Fibroblast of the aortic adventitia (primary cell): ENCODE measurements at regions not wholly inside any gene's neighbourhood (a gene's known extent, or its start where the extent isn't known, plus 50 kb on each side); places are given as distances from the start of the nearest gene placed in this dataset.
"Not testable (repeated sequence)": the region's sequence is repeated elsewhere in the genome, so short reads cannot be mapped to it uniquely, and the experiment has no call there.

Experiments
- DNase-seq: peaks from one replicate; pipeline ENCODE4 v3.0.0-alpha.2; 2010; ENCODE audit warnings: low read depth
- H3K4me3 ChIP-seq: 2 replicates; pipeline ENCODE4 v1.5.1; 2011; ENCODE audit warnings: low read depth, mild to moderate bottlenecking, control low read depth, low read length, moderate library complexity
- CTCF ChIP-seq: IDR thresholded peaks from 2 replicates; pipeline ENCODE4 v1.5.1; 2011; ENCODE audit warnings: mild to moderate bottlenecking, low read length, control low read depth, inconsistent platforms; ENCODE audit not compliant: insufficient read depth

- no peak overlapping the region for H3K4me3 ChIP-seq
- TF ChIP-seq CTCF: no peak
- DNase-seq: no peak
These were observed 438.9 kb upstream of the PODXL start for GRCh38 chr7:131995324-131995723.

GRCh38 chr7:131981069-131981468 is 424.6 kb upstream of the PODXL start:
- H3K4me3 ChIP-seq, DNase-seq: not testable (repeated sequence)

GRCh38 chr7:131978118-131978517 is 421.7 kb upstream of the PODXL start:
- not testable (repeated sequence) for DNase-seq, H3K4me3 ChIP-seq

- TF ChIP-seq CTCF: no peak
- no peak for DNase-seq
- H3K4me3 ChIP-seq: no peak overlapping the region
These were observed 420.0 kb upstream of the PODXL start for GRCh38 chr7:131976411-131976810.

GRCh38 chr7:131974671-131975070 is 418.2 kb upstream of the PODXL start:
- no peak overlapping the region for H3K4me3 ChIP-seq
- no peak for TF ChIP-seq CTCF
- DNase-seq: no peak

- H3K4me3 ChIP-seq: no peak overlapping the region
- no peak for TF ChIP-seq CTCF
- no peak for DNase-seq
These were observed 415.8 kb upstream of the PODXL start for GRCh38 chr7:131972251-131972650.

GRCh38 chr7:131970602-131971001 is 414.2 kb upstream of the PODXL start:
- no peak overlapping the region for H3K4me3 ChIP-seq
- no peak for TF ChIP-seq CTCF

GRCh38 chr7:131969560-131969959 is 413.1 kb upstream of the PODXL start:
- no peak for DNase-seq
- no peak for TF ChIP-seq CTCF
- H3K4me3 ChIP-seq: no peak overlapping the region

More at GRCh38 chr7:131970602-131971001, 414.2 kb upstream of the PODXL start:
- no peak for DNase-seq
